GM23248 (cell line): ENCODE measurements at regions not wholly inside any gene's neighbourhood (a gene's known extent, or its start where the extent isn't known, plus 50 kb on each side); places are given as distances from the start of the nearest gene placed in this dataset.

Experiments
- EZH2 ChIP-seq: fragments of 200-600 bp; sonication (generic); IDR thresholded peaks from 2 replicates; pipeline ENCODE4 v1.6.1; 2018; ENCODE audit warnings: antibody characterized with exemption, mild to moderate bottlenecking; ENCODE audit not compliant: insufficient read depth, poor library complexity, severe bottlenecking
- EZH2phosphoT487 ChIP-seq: fragments of 200-600 bp; sonication (generic); IDR thresholded peaks from 2 replicates; pipeline ENCODE4 v1.6.1; 2018; ENCODE audit warnings: antibody characterized with exemption, moderate library complexity, mild to moderate bottlenecking, low read depth; ENCODE audit not compliant: insufficient read depth

GRCh38 chr17:13981881-13982280 lies 87.4 kb upstream of the COX10 start:
- TF ChIP-seq EZH2 (no peak), EZH2phosphoT487 (no peak)
